Left cardiac atrium (tissue), 4 donors: ENCODE measurements at regions not wholly inside any gene's neighbourhood (a gene's known extent, or its start where the extent isn't known, plus 50 kb on each side); places are given as distances from the start of the nearest gene placed in this dataset.
A peak's percentile ranks its signal among the peaks of the same experiment; 100 is the strongest.

Experiments
- ATAC-seq, 2 donors: fragments of 200-7000 bp; cut with Tn5 transposase; one replicate each; pipeline ENCODE4 v1.9.1; 2020; ENCODE audit warnings: mild to moderate bottlenecking in 2 of 2, moderate library complexity in 2 of 2
- DNase-seq: peaks from one replicate; pipeline ENCODE4 v3.0.0-alpha.2; 2020
- intact Hi-C, 2 donors: fragments of 100-400 bp; cut with DNase I; formaldehyde crosslinking; loops; one replicate each; pipeline versions ENCODE4 v1.14.1 to v1.15.1; 2022 to 2023
- donor health status: DM: no; HTN: yes; CAD: no.
- donor health status: DM: no; HTN: yes; CAD: no; lungs with severe emphysema.
- donor health status: DM: yes; HTN: yes; CAD: no.
- donor health status: Dilated cardiomyopathy.

GRCh38 chr11:108994887-108995286, 330.0 kb downstream of the DDX10 start:
- intact Hi-C loops: no loop called here
- DNase-seq (no peak), ATAC-seq (no peak)

DNA sequence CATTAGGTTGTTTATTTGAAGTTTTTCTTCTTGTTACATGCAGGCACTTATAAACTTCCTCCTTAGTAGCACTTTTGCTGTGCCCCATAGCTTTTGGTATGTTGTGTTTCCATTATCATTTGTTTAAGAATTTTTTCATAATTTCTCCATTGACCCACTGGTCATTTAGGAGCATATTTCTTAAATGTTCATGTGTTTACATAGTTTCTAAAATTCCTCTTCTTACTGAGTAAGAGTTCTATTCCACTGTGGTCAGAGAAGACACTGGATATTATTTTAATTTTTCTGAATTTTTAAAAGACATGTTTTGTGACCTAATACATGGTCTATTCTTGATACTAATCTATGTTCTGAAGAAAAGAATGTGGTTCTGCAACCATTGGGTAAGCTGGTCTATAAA, 333.0 kb downstream of the DDX10 start:
- intact Hi-C loops: no loop called here
- DNase-seq: no peak
- no peak for ATAC-seq

- ATAC-seq: no peak
- DNase-seq: no peak
- intact Hi-C loops: no loop called here
These were observed 335.7 kb downstream of the DDX10 start for GRCh38 chr11:109000531-109000930.

GRCh38 chr11:109001585-109001984, 336.7 kb downstream of the DDX10 start:
- ATAC-seq: no peak
- DNase-seq: no peak
- intact Hi-C loops: no loop called here

GRCh38 chr11:109012991-109013390, 348.1 kb downstream of the DDX10 start:
- DNase-seq: no peak
- intact Hi-C loops: no loop called here
- ATAC-seq: no peak

DNA sequence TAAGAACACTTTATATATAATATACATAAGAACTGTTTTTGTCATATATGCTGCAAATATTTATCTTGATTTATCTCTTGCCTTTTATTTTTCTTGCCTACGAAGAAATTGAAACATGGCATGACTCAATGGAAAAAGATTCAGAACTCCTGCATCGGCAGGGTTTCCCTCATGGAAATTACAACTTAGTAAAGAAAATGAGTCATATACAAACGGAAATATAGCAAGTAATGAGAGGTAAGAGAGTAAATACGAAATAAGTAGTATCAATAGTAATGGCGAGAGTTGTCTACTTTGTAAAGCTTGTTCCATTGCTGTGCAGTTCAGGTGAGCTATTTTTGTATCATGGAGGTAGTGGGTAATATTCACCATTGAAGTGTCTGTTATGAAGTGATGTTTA, 350.4 kb downstream of the DDX10 start:
- ATAC-seq (no peak), DNase-seq (no peak)
- intact Hi-C loops: no loop called here

DNA sequence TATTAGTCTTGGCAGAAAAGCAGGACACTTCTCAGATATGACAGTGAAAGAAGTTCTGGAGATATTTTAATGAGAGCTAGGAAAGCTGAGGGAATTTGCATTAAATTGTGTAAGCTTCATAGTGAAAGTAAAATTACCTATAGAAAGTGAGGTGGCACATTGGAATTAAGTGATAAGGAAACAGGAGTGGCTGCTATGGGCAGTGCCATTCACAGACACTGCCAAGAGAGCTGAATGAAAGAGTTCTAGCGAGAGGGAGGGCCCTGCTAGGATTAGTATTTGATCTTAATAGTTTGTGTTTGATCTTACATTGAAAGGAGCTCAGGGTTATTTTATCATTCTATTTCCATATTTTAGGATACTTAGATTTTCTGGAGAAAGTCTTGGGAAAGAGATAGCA, 351.9 kb downstream of the DDX10 start:
- DNase-seq (no peak), ATAC-seq (no peak)
- intact Hi-C loops: no loop called here

- intact Hi-C loops: no loop called here
- DNase-seq: no peak
- ATAC-seq: no peak
These were observed 352.6 kb downstream of the DDX10 start for GRCh38 chr11:109017489-109017888.

GRCh38 chr11:109018639-109019038, 353.8 kb downstream of the DDX10 start:
- intact Hi-C loops: no loop called here
- no peak for ATAC-seq
- no peak for DNase-seq

DNA sequence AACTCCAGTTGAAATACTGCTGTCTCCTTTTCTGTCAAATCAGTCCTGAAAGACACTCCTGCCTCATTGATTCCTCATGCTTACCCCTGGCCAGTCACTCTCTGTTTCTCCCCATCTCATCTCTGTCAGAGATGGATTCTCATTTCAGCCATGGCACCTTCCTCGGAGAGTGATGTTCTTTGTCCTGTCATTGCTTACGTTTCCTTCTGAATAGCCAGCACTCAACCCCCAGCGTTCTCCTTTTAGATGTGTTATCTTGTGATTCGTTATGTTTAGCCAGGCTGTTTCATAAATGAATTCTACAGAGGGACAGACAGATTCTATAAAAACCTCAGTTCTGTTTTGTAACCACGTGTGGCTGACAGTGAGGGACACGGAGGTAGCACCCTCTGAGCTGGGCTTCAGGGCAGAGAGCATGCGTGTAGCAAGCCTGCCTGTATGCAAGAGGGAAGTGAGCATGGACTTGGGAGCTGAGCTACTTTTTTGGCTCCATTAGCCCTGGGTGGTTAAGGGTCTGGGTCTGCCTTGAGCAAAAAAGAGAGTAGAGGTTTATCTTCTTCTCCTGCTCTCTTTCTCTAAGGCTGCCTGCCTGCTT, 354.6 kb downstream of the DDX10 start:
- DNase-seq (no peak), ATAC-seq (no peak)
- intact Hi-C loops: no loop called here

DNA sequence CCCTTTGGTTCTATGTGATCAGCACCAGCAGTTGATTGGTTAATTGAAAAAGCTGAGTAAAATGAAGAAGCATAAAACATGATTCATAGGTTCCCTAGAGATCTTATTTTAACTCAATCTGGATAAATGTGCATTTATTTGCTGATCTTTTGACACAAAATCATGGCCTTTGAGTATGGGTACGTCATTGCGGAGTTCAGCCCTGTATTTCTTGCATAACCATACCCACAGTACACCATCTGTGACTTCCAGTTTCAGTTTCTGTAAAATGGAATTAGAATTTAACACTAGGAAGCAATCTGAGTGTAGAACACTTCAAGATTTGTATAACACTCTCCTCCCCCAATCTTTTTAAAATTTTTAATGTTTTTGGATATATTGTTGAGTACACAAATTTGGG, 358.2 kb downstream of the DDX10 start:
- intact Hi-C loops: no loop called here
- no peak for ATAC-seq
- DNase-seq: no peak

GRCh38 chr11:109026891-109027489, 362.1 kb downstream of the DDX10 start:
- no peak for ATAC-seq
- DNase-seq: no peak
- intact Hi-C loops: no loop called here

DNA sequence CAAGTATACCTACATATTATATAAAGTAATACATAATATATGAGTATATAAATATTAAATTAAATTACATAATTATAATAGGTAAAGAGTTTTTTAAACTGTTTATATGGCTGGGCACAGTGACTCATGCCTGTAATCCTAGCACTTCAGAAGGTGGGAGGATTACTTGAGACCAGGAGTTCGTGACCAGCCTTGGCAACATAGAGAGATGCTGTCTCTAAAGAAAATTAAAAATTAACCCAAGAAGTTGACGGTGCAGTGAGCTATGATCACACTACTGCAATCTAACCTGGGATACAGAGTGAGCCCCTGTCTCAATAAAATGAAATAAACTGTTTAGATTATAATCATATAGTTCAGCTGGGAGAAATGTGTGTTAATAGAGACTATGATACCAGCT, 363.0 kb downstream of the DDX10 start:
- DNase-seq (no peak), ATAC-seq (no peak)
- intact Hi-C loops: no loop called here

- intact Hi-C loops: no loop called here
- DNase-seq (no peak), ATAC-seq (no peak)
These were observed 365.1 kb downstream of the DDX10 start for GRCh38 chr11:109029927-109030326.

GRCh38 chr11:109033627-109034338, 368.9 kb downstream of the DDX10 start:
- DNase-seq (no peak), ATAC-seq (no peak)
- intact Hi-C loops: no loop called here

DNA sequence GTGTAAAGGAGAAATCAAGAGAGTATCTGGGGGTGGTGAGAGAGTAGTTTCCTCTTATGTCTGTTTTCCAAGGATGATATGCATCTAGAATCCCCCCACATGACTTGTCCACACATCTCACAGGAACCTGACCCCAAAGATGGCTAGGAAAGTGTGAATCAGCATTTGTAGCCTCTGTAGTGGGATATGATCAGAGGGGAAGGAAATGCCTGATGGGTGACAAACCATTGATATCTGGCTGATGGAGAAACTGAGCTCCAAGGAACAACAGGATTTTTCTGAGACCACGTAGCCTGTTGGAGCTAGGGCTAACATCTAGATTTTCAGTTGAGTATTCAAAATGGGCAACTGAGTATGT, 369.4 kb downstream of the DDX10 start:
- DNase-seq (no peak), ATAC-seq (no peak)
- intact Hi-C loops: no loop called here

- ATAC-seq: no peak
- no peak for DNase-seq
- intact Hi-C loops: no loop called here
These were observed 370.4 kb downstream of the DDX10 start for GRCh38 chr11:109035284-109035683.

- intact Hi-C loops: no loop called here
- DNase-seq (no peak), ATAC-seq (no peak)
These were observed 371.1 kb downstream of the DDX10 start for GRCh38 chr11:109036011-109036410.

DNA sequence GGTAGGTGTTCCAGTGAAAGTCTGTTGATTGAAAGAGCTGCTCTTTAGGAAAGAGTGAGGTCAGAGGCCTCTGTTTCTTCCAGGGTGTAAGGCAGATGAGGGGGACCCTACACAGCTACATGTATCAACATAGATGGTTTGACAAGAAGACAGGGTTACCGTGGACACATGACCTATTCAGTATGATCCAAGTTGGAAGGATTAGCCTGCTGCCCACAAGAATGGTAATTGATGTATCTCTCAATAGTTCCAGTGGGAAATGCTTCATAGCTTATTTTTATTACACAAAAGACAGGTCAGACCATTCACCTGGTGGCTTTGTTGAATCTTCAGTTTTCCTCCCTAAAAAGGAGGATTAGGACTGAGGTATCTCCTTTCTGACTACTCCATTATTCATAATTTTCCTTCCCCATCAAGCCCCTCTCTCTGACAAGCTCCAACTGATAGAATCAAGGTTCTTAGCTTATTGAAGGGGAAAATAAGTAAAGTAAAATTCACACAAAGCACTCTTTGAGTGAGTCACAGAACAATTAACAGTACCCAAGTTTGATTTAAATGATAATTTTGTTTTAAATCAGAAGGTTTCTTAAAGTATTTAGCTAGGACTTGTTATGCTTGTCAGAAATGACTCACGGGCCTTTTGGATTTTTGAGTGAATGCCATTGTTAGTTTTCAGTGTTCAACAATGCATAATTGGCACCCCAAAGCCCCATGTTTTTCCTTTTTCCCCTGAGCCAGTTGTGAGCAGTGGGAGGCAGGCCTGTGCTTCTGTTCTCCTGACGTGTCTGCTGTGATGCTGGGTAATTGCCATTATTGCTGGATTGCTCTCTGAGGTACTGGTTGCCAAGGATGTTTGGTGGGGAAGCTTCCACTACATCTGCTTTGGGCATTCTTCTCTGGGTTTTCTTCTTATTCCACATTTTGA, 373.2 kb downstream of the DDX10 start:
- intact Hi-C loops: no loop called here
- ATAC-seq (peak in 1 of 2 donors; percentile 81), DNase-seq (peak; percentile 21)

GRCh38 chr11:109039611-109040010, 374.7 kb downstream of the DDX10 start:
- intact Hi-C loops: no loop called here
- ATAC-seq (peak in 1 of 2 donors; percentile 49), DNase-seq (no peak)
